ENCODE measurements at regions not wholly inside any gene's neighbourhood (a gene's known extent, or its start where the extent isn't known, plus 50 kb on each side); places are given as distances from the start of the nearest gene placed in this dataset.

DNA sequence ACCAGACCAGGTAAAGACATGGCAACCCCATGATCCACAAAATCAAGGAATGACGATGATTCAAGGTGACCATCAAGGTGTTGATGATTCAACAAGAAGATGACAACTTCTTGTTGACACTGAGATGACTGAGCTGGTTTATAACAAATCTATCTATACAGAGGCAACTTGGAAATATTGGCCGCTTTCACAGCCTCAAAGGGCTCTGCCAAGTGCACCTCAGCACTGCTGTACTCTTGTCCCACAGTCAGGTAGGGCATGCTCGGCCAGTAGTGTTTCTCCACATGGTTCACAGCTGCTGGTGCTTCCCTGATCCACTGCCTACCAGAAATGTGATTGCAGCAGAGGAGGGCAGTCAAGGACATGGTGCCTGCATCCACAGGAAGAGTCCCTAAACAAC is 125.2 kb upstream of the SYT6 start:
- H3K4me3 Mint-ChIP-seq, result no peak overlapping the region

GRCh38 chr1:114278430-114278829 is 124.8 kb upstream of the SYT6 start:
- DNase-seq, result no peak
- ChIA-PET POLR2A (no interaction called here), CTCF (interaction anchor here (1.4 kb wide), 1 partner anchor 299 kb away, joined by 7 read pairs; the partner anchor contains the start of gene OLFML3)
- Mint-ChIP-seq H3K36me3 (ENCODE audit: low read depth) (no peaks in the 10 kb centered on the region), H3K9me3 (peaks cover 2% of the 10 kb centered on the region), H3K27me3 (no peaks in the 10 kb centered on the region), H3K4me1 (ENCODE audit: low read depth) (peaks cover 10% of the 10 kb centered on the region), H3K4me3 (no peak overlapping the region), H3K27ac (no peak overlapping the region)
- intact Hi-C loops (cut with micrococcal nuclease), result loop anchor here (10.0 kb wide), 1 partner anchor 64 kb away; no protein-coding TSS in a partner anchor
- ATAC-seq, result no peak
- TF ChIP-seq, protein P1, sequence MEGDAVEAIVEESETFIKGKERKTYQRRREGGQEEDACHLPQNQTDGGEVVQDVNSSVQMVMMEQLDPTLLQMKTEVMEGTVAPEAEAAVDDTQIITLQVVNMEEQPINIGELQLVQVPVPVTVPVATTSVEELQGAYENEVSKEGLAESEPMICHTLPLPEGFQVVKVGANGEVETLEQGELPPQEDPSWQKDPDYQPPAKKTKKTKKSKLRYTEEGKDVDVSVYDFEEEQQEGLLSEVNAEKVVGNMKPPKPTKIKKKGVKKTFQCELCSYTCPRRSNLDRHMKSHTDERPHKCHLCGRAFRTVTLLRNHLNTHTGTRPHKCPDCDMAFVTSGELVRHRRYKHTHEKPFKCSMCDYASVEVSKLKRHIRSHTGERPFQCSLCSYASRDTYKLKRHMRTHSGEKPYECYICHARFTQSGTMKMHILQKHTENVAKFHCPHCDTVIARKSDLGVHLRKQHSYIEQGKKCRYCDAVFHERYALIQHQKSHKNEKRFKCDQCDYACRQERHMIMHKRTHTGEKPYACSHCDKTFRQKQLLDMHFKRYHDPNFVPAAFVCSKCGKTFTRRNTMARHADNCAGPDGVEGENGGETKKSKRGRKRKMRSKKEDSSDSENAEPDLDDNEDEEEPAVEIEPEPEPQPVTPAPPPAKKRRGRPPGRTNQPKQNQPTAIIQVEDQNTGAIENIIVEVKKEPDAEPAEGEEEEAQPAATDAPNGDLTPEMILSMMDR (IDR thresholded peaks at IDR 0.05), result no peak

More for the DNA sequence above, 125.2 kb upstream of the SYT6 start:
- DNase-seq (no peak), ATAC-seq (no peak)
- peaks cover 2% of the 10 kb centered on the region for H3K9me3 Mint-ChIP-seq
- TF ChIP-seq, protein P1 (IDR thresholded peaks at IDR 0.05), result no peak
- ChIA-PET POLR2A (no interaction called here), CTCF (interaction anchor here (1.4 kb wide), 1 partner anchor 300 kb away, joined by 7 read pairs; the partner anchor contains the start of gene OLFML3)
- H3K4me1 Mint-ChIP-seq (ENCODE audit: low read depth), result peaks cover 10% of the 10 kb centered on the region
- intact Hi-C loops (cut with micrococcal nuclease), result loop anchor here (10.0 kb wide), 1 partner anchor 64 kb away; no protein-coding TSS in a partner anchor
- H3K36me3 Mint-ChIP-seq (ENCODE audit: low read depth), result no peaks in the 10 kb centered on the region
- H3K27me3 Mint-ChIP-seq, result no peaks in the 10 kb centered on the region
- H3K27ac Mint-ChIP-seq, result no peak overlapping the region

GRCh38 chr1:114274621-114275317 is 121.1 kb upstream of the SYT6 start:
- Mint-ChIP-seq H3K27ac (no peak overlapping the region), H3K27me3 (no peaks in the 10 kb centered on the region), H3K36me3 (ENCODE audit: low read depth) (no peaks in the 10 kb centered on the region), H3K4me3 (no peak overlapping the region), H3K9me3 (no peaks in the 10 kb centered on the region), H3K4me1 (ENCODE audit: low read depth) (no peaks in the 10 kb centered on the region)
- no peak for ATAC-seq
- ChIA-PET CTCF (interaction anchor here (1.1 to 6.1 kb wide), 5 partner anchors 8 to 241 kb away, joined by 3 to 42 read pairs (median 4); no protein-coding TSS in a partner anchor), POLR2A (no interaction called here)
- intact Hi-C loops (cut with micrococcal nuclease), result loop anchor here (10.0 kb wide), 1 partner anchor 60 kb away; no protein-coding TSS in a partner anchor
- no peak for DNase-seq
- TF ChIP-seq, protein P1 (IDR thresholded peaks at IDR 0.05), result no peak

- Mint-ChIP-seq H3K36me3 (ENCODE audit: low read depth) (no peaks in the 10 kb centered on the region), H3K4me3 (no peak overlapping the region), H3K27me3 (no peaks in the 10 kb centered on the region), H3K9me3 (no peaks in the 10 kb centered on the region), H3K4me1 (ENCODE audit: low read depth) (peaks cover 3% of the 10 kb centered on the region), H3K27ac (no peak overlapping the region)
- no peak for ATAC-seq
- ChIA-PET POLR2A (interaction anchor here (0.9 kb wide), 1 partner anchor 70 kb away, joined by 3 read pairs; no protein-coding TSS in a partner anchor), CTCF (interaction anchor here (1.5 to 6.1 kb wide), 2 partner anchors 10 to 294 kb away, joined by 5 to 42 read pairs; no protein-coding TSS in a partner anchor)
- intact Hi-C loops (cut with micrococcal nuclease), result loop anchor here (10.0 kb wide), 1 partner anchor 58 kb away; no protein-coding TSS in a partner anchor
- TF ChIP-seq, protein P1 (IDR thresholded peaks at IDR 0.05), result no peak
- no peak for DNase-seq
Measured at GRCh38 chr1:114272593-114272992, 118.9 kb upstream of the SYT6 start.

GRCh38 chr1:114270718-114271117 is 117.0 kb upstream of the SYT6 start:
- ChIA-PET CTCF (interaction anchor here (0.7 to 6.1 kb wide), 3 partner anchors 12 to 273 kb away, joined by 3 to 42 read pairs (median 5); no protein-coding TSS in a partner anchor), POLR2A (no interaction called here)
- H3K9me3 Mint-ChIP-seq, result no peaks in the 10 kb centered on the region
- H3K4me1 Mint-ChIP-seq (ENCODE audit: low read depth), result peaks cover 3% of the 10 kb centered on the region
- DNase-seq, result no peak
- intact Hi-C loops (cut with micrococcal nuclease), result loop anchor here (10.0 kb wide), 1 partner anchor 56 kb away; no protein-coding TSS in a partner anchor
- no peak overlapping the region for H3K4me3 Mint-ChIP-seq
- H3K27ac Mint-ChIP-seq, result no peak overlapping the region
- no peaks in the 10 kb centered on the region for H3K36me3 Mint-ChIP-seq (ENCODE audit: low read depth)
- no peak for ATAC-seq
- no peaks in the 10 kb centered on the region for H3K27me3 Mint-ChIP-seq
- TF ChIP-seq, protein P1 (IDR thresholded peaks at IDR 0.05), result no peak
